ENCODE measurements at regions not wholly inside any gene's neighbourhood (a gene's known extent, or its start where the extent isn't known, plus 50 kb on each side); places are given as distances from the start of the nearest gene placed in this dataset.

GRCh38 chr9:1768561-1768960, 246.6 kb upstream of the SMARCA2 start:
- no peak for TF ChIP-seq CTCF (IDR thresholded peaks at IDR 0.05)
- no peak for TF ChIP-seq SIN3A (IDR thresholded peaks at IDR 0.05; ENCODE audit: borderline replicate concordance, low read depth, low read length)
- TF ChIP-seq REST (IDR thresholded peaks at IDR 0.05; ENCODE audit: low read depth, low read length) = no peak
- TF ChIP-seq YY1 (IDR thresholded peaks at IDR 0.05; ENCODE audit: low read depth) = no peak
- no peak for TF ChIP-seq FOXM1 (IDR thresholded peaks at IDR 0.05; ENCODE audit: low read depth)
- TF ChIP-seq RFX5 (IDR thresholded peaks at IDR 0.05; ENCODE audit: low read length) = no peak
- TF ChIP-seq TCF12 (IDR thresholded peaks at IDR 0.05) = no peak
